K562 (cell line): ENCODE measurements at regions not wholly inside any gene's neighbourhood (a gene's known extent, or its start where the extent isn't known, plus 50 kb on each side); places are given as distances from the start of the nearest gene placed in this dataset.

Experiments
- ATAC-seq: fragments of 200-7000 bp; cut with Tn5 transposase; 3 replicates; pipeline ENCODE4 v1.9.1; 2020; ENCODE audit warnings: moderate library complexity
- BruUV-seq: library from RNA; stranded (reverse); fragments of 400-500 nt; replicated peaks from 2 replicates; lab custom pipeline; 2021; lab: Mats Ljungman, UMichigan
- CTCF ChIA-PET: fragments of 300-600 bp; formaldehyde crosslinking; extraction: SDS; loops from one replicate; lab custom pipeline; 2021; ENCODE audit warnings: low intra/inter-chr PET ratio; lab: Yijun Ruan, JAX
- POLR2A ChIA-PET: fragments of 300-600, 350-650 bp; sonication (Branson Sonifier 250); formaldehyde crosslinking; extraction: SDS; loops from one replicate; lab custom pipeline; 2021; ENCODE audit warnings: antibody characterized with exemption, inconsistent platforms; lab: Yijun Ruan, JAX
- DNase-seq, 4 experiments: peaks; one replicate each; pipeline versions ENCODE4 v3.0.0 to v3.0.0-alpha.2; 2011 to 2018; ENCODE audit warnings: low spot score in 3 of 4, mixed read lengths in 3 of 4; ENCODE audit errors: extremely low read depth in 1 of 4
- FAIRE-seq: peaks from 2 replicates; lab custom pipeline; 2011; peaks lifted over from hg19 to GRCh38; lab: Jason Lieb, UNC
- H2AFZ ChIP-seq: 2 replicates; pipeline ENCODE4 v1.6.0; 2011; ENCODE audit warnings: low read depth, low read length, control low read depth, inconsistent platforms
- H3K27ac ChIP-seq: fragments of 200-600 bp; 3 replicates; pipeline ENCODE4 v1.8.0; 2011; ENCODE audit warnings: low read depth, mild to moderate bottlenecking, control low read depth, inconsistent platforms, low read length, moderate library complexity, mixed read lengths; ENCODE audit errors: extremely low read depth
- H3K27me3 ChIP-seq, 2 experiments: fragments of 300-600 bp in 1 of 2; 2 replicates in 1 of 2; 3 replicates in 1 of 2; pipeline versions ENCODE4 v1.6.0 to v1.8.0; 2011; ENCODE audit warnings: inconsistent platforms in 2 of 2, low read length in 2 of 2, mild to moderate bottlenecking in 1 of 2, mixed read lengths in 1 of 2, moderate library complexity in 1 of 2; ENCODE audit not compliant: control insufficient read depth in 2 of 2, insufficient read depth in 2 of 2
- H3K36me3 ChIP-seq: fragments of 300-600 bp; 3 replicates; pipeline ENCODE4 v1.8.0; 2011; ENCODE audit warnings: mild to moderate bottlenecking, low read length, inconsistent platforms; ENCODE audit not compliant: control insufficient read depth, insufficient read depth
- H3K4me1 ChIP-seq, 2 experiments: fragments of 200-600 bp in 1 of 2; replicated peaks in 1 of 2; 2 replicates in 1 of 2; 3 replicates in 1 of 2; pipeline versions ENCODE4 v1.5.1 to v1.8.0; 2011; ENCODE audit warnings: inconsistent platforms in 2 of 2, low read length in 2 of 2, mild to moderate bottlenecking in 1 of 2, mixed read lengths in 1 of 2, moderate library complexity in 1 of 2; ENCODE audit not compliant: control insufficient read depth in 2 of 2, insufficient read depth in 2 of 2
- H3K4me2 ChIP-seq: 2 replicates; pipeline ENCODE4 v1.6.1; 2011; ENCODE audit warnings: low read length, control low read depth, inconsistent platforms, mixed read lengths; ENCODE audit not compliant: insufficient read depth
- H3K4me3 ChIP-seq: fragments of 200-600 bp; sonication (generic), shearing (Covaris generic); 2 replicates; pipeline ENCODE4 v1.5.1; 2016; ENCODE audit warnings: control low read depth, inconsistent platforms
- H3K79me2 ChIP-seq: fragments of 200-600 bp; 3 replicates; pipeline ENCODE4 v1.8.0; 2011; ENCODE audit warnings: low read length, inconsistent platforms; ENCODE audit not compliant: control insufficient read depth, insufficient read depth
- H3K9ac ChIP-seq, 2 experiments: 2 replicates each; pipeline versions ENCODE4 v1.6.0 to v1.6.1; 2011; ENCODE audit warnings: low read depth in 2 of 2, low read length in 2 of 2, control low read depth in 1 of 2, inconsistent platforms in 1 of 2, mild to moderate bottlenecking in 1 of 2, mixed read lengths in 1 of 2; ENCODE audit not compliant: insufficient read depth in 1 of 2
- H3K9me1 ChIP-seq: one replicate; pipeline ENCODE4 v1.6.0; 2011; ENCODE audit warnings: inconsistent platforms, mild to moderate bottlenecking, low read length, moderate library complexity; ENCODE audit not compliant: control insufficient read depth, insufficient read depth
- H3K9me3 ChIP-seq: replicated peaks from 2 replicates; pipeline ENCODE4 v1.5.1; 2011; ENCODE audit warnings: low read depth, low read length, inconsistent platforms; ENCODE audit not compliant: control insufficient read depth, insufficient read depth
- H4K20me1 ChIP-seq: replicated peaks from 2 replicates; pipeline ENCODE4 v1.6.1; 2011; ENCODE audit warnings: low read length, inconsistent platforms, mixed read lengths; ENCODE audit not compliant: control insufficient read depth, insufficient read depth
- BDP1 ChIP-seq: IDR thresholded peaks from 3 replicates; pipeline ENCODE4 v1.6.1; 2011; ENCODE audit not compliant: insufficient read length, insufficient read depth
- FOXA3 ChIP-seq, 2 experiments: fragments of 450-650 bp in 1 of 2; sonication (generic) in 1 of 2; formaldehyde crosslinking; IDR thresholded peaks in 1 of 2; conservative IDR thresholded peaks in 1 of 2; 2 replicates each; pipeline versions ENCODE4 v1.4.0 to v1.8.0; 2020 to 2022; ENCODE audit warnings: mild to moderate bottlenecking in 2 of 2, missing genetic modification reagents in 1 of 2
- FOXP1 ChIP-seq: sonication (generic); formaldehyde crosslinking; IDR thresholded peaks from 2 replicates; pipeline ENCODE4 v1.8.0; 2022; ENCODE audit warnings: mild to moderate bottlenecking, missing genetic modification reagents
- GTF2A2 ChIP-seq: IDR thresholded peaks from 2 replicates; pipeline ENCODE4 v1.6.1; 2016; ENCODE audit warnings: mild to moderate bottlenecking, missing genetic modification characterization, missing compliant biosample characterization
- HMG20B ChIP-seq: fragments of 250-450 bp; sonication (Bioruptor Pico); IDR thresholded peaks from 2 replicates; pipeline ENCODE4 v1.5.0; 2021; ENCODE audit warnings: mild to moderate bottlenecking
- JUNB ChIP-seq: fragments of 450-650 bp; formaldehyde crosslinking; conservative IDR thresholded peaks from 2 replicates; pipeline ENCODE4 v1.4.0; 2020; ENCODE audit warnings: mild to moderate bottlenecking
- KLF16 ChIP-seq: IDR thresholded peaks from 2 replicates; pipeline ENCODE4 v1.6.1; 2016; ENCODE audit warnings: antibody characterized with exemption
- MTF1 ChIP-seq: fragments of 250-450 bp; sonication (Bioruptor Pico); IDR thresholded peaks from 2 replicates; pipeline ENCODE4 v1.9.0; 2021; ENCODE audit warnings: moderate library complexity, mild to moderate bottlenecking, inconsistent platforms, borderline replicate concordance
- MXD1 ChIP-seq: fragments of 250-450 bp; sonication (Bioruptor Pico); IDR thresholded peaks from 2 replicates; pipeline ENCODE4 v1.8.0; 2021; ENCODE audit warnings: borderline replicate concordance, mild to moderate bottlenecking, moderate library complexity; ENCODE audit not compliant: poor library complexity, severe bottlenecking
- PCBP1 ChIP-seq: fragments of 200-400 bp; formaldehyde crosslinking; IDR thresholded peaks from 2 replicates; pipeline ENCODE4 v1.6.1; 2018; ENCODE audit warnings: mild to moderate bottlenecking, low read depth, low read length; ENCODE audit not compliant: poor library complexity, severe bottlenecking
- PPARD ChIP-seq: fragments of 250-450 bp; sonication (Bioruptor Pico); IDR thresholded peaks from 2 replicates; pipeline ENCODE4 v1.8.0; 2022; ENCODE audit warnings: inconsistent platforms, mild to moderate bottlenecking, moderate library complexity
- RBM14 ChIP-seq: fragments of 200-400 bp; formaldehyde crosslinking; IDR thresholded peaks from 2 replicates; pipeline ENCODE4 v1.6.1; 2018; ENCODE audit warnings: low read depth, mild to moderate bottlenecking, low read length, moderate library complexity, borderline replicate concordance; ENCODE audit not compliant: insufficient read depth
- RBM22 ChIP-seq: fragments of 200-400 bp; formaldehyde crosslinking; IDR thresholded peaks from 2 replicates; pipeline ENCODE4 v1.6.1; 2018; ENCODE audit warnings: low read length, low read depth; ENCODE audit not compliant: poor library complexity, severe bottlenecking
- STAT5B ChIP-seq: fragments of 250-450 bp; sonication (Bioruptor Pico); IDR thresholded peaks from 2 replicates; pipeline ENCODE4 v1.8.0; 2021; ENCODE audit warnings: mild to moderate bottlenecking, inconsistent platforms
- YY1 ChIP-seq, 3 experiments: IDR thresholded peaks; 2 replicates each; pipeline ENCODE4 v1.6.1; 2011; ENCODE audit warnings: low read length in 2 of 3, mild to moderate bottlenecking in 2 of 3, moderate library complexity in 2 of 3, borderline replicate concordance in 1 of 3, control low read depth in 1 of 3, low read depth in 1 of 3; ENCODE audit not compliant: insufficient read depth in 3 of 3, insufficient replicate concordance in 2 of 3, control insufficient read depth in 1 of 3, insufficient read length in 1 of 3; ENCODE audit errors: extremely low read depth in 1 of 3
- ZBED1 ChIP-seq: IDR thresholded peaks from 2 replicates; pipeline ENCODE4 v1.6.1; 2014
- ZNF764 ChIP-seq: fragments of 250-450 bp; sonication (Bioruptor Pico); IDR thresholded peaks from 2 replicates; pipeline ENCODE4 v1.4.0; 2020; ENCODE audit warnings: low read depth, mild to moderate bottlenecking, moderate library complexity
- ZNF77 ChIP-seq: fragments of 250-450 bp; sonication (Bioruptor Pico); IDR thresholded peaks from 2 replicates; pipeline ENCODE4 v1.5.0; 2020
- whole genome bisulfite sequencing: fragments of 100-300 bp; shearing (Covaris generic); methylation state at CpG from one replicate; pipeline ENCODE4 v1.1.6; 2016; ENCODE audit warnings: low coverage, mixed read lengths; ENCODE audit not compliant: insufficient coverage; ENCODE audit errors: missing lambda C conversion rate; 5-methylcytosine and 5-hydroxymethylcytosine counted together
- in situ Hi-C: fragments of 300-500 bp; cut with MboI; formaldehyde crosslinking; loops from 4 replicates; pipeline ENCODE4 v1.15.0; 2018; ENCODE audit warnings: inconsistent platforms, mixed read lengths
- intact Hi-C: fragments of 100-400 bp; cut with micrococcal nuclease; formaldehyde crosslinking; loops from 2 replicates; pipeline ENCODE4 v1.14.2; 2022

- no peaks in the 10 kb centered on the region for H3K9me3 ChIP-seq
- intact Hi-C loops, result no loop called here
- no peaks in the 10 kb centered on the region for H3K36me3 ChIP-seq
- in situ Hi-C loops, result no loop called here
- H3K4me2 ChIP-seq, result no peak overlapping the region
- H3K27me3 ChIP-seq, result peaks cover 8 to 40% of the 10 kb centered on the region in 2 experiments
- ChIA-PET CTCF (no interaction called here), POLR2A (interaction anchor here (0.6 kb wide), 1 partner anchor 36 kb away, joined by 3 read pairs; no protein-coding TSS in a partner anchor)
- 0% methylated on average over 6 of the region's 6 CpGs for WGBS
- no peaks in the 10 kb centered on the region for H3K9me1 ChIP-seq
- H3K9ac ChIP-seq, result no peak overlapping the region; a peak in 1 of 4 replicates
- FAIRE-seq, result no peak
- no peak overlapping the region for H3K4me3 ChIP-seq
- no peaks in the 10 kb centered on the region for H3K79me2 ChIP-seq
- peaks cover 11% of the 10 kb centered on the region for H4K20me1 ChIP-seq
- no peak for DNase-seq
- no peak overlapping the region for H3K27ac ChIP-seq
- BruUV-seq, result no TSS peak
- no peak overlapping the region for H2AFZ ChIP-seq
- TF ChIP-seq ZBED1 (no peak), ZNF77 (CRISPR knock-in tag) (no peak), YY1 (IDR thresholded peaks at IDR 0.05; ENCODE audit: borderline replicate concordance in 1 of 3, control insufficient read depth in 1 of 3, extremely low read depth in 1 of 3, insufficient read depth in 3 of 3, insufficient read length in 1 of 3, insufficient replicate concordance in 2 of 3, low read depth in 1 of 3, low read length in 2 of 3) (no peak)
- no peaks in the 10 kb centered on the region for H3K4me1 ChIP-seq
- ATAC-seq, result no peak
Observed at GRCh38 chr5:2191972-2192371, 309.2 kb upstream of the IRX4 start.

- Histone ChIP-seq H3K27me3 (peaks cover 2 to 41% of the 10 kb centered on the region in 2 experiments; a peak in 3 of 5 replicates), H3K27ac (no peak overlapping the region), H3K9me3 (no peaks in the 10 kb centered on the region), H4K20me1 (peaks cover 16% of the 10 kb centered on the region), H3K79me2 (no peaks in the 10 kb centered on the region), H3K9me1 (no peaks in the 10 kb centered on the region)
- POLR2A ChIA-PET, result no interaction called here
- DNase-seq, result no peak
- BruUV-seq, result no TSS peak
- CTCF ChIA-PET, result no interaction called here
- intact Hi-C loops, result no loop called here
- ATAC-seq, result no peak
- FAIRE-seq, result no peak
- 0% methylated on average over 9 of the region's 9 CpGs for WGBS
- TF ChIP-seq PCBP1 (no peak), BDP1 (no peak), FOXP1 (CRISPR knock-in tag) (no peak), STAT5B (CRISPR knock-in tag) (no peak), KLF16 (no peak), FOXA3 (CRISPR knock-in tag; conservative IDR thresholded peaks at IDR 0.05 in 1 of 2, IDR thresholded peaks at IDR 0.05 in 1 of 2) (no peak), RBM14 (no peak), ZNF764 (CRISPR knock-in tag) (no peak), MTF1 (no peak), HMG20B (no peak), RBM22 (no peak), JUNB (CRISPR knock-in tag) (no peak), MXD1 (CRISPR knock-in tag) (no peak), PPARD (CRISPR knock-in tag) (no peak), GTF2A2 (tag) (no peak)
- TF ChIP-seq, all 486 proteins: peak for 0
- in situ Hi-C loops, result no loop called here
- no peaks in the 10 kb centered on the region for H3K4me1 ChIP-seq
- no peak overlapping the region for H2AFZ ChIP-seq
- H3K36me3 ChIP-seq, result no peaks in the 10 kb centered on the region
- H3K4me2 ChIP-seq, result no peak overlapping the region
- H3K4me3 ChIP-seq, result no peak overlapping the region
- no peak overlapping the region for H3K9ac ChIP-seq
Observed at GRCh38 chr5:2190549-2190948, 307.8 kb upstream of the IRX4 start.
